ENCODE measurements at regions not wholly inside any gene's neighbourhood (a gene's known extent, or its start where the extent isn't known, plus 50 kb on each side); places are given as distances from the start of the nearest gene placed in this dataset.

- no peaks in the 10 kb centered on the region for H3K36me3 ChIP-seq (ENCODE audit: low read depth, low read length)
- TF ChIP-seq EZH2phosphoT487 (IDR thresholded peaks at IDR 0.05; ENCODE audit: borderline replicate concordance, low read length) = no peak
- no peak for TF ChIP-seq EZH2 (IDR thresholded peaks at IDR 0.05; ENCODE audit: low read length, unreplicated experiment)
- no peak for TF ChIP-seq CTCF (conservative IDR thresholded peaks at IDR 0.05; ENCODE audit: low read depth, low read length)
- DNase-seq = no peak
- no peak overlapping the region for H3K4me3 ChIP-seq (ENCODE audit: low read length)
- no TSS peak for BruUV-seq (replicated peaks)
- intact Hi-C loops (cut with micrococcal nuclease) = no loop called here
- ChIA-PET CTCF (no interaction called here), POLR2A (ENCODE audit: unreplicated experiment) (no interaction called here)
- no peak overlapping the region for H2AFZ ChIP-seq (ENCODE audit: low read length)
- no peaks in the 10 kb centered on the region for H4K20me1 ChIP-seq (ENCODE audit: low read length)
- H3F3A ChIP-seq (ENCODE audit: low read length, unreplicated experiment) = no peaks in the 10 kb centered on the region
- H3K9me3 ChIP-seq (ENCODE audit: low read length) = no peaks in the 10 kb centered on the region
- H3K9me2 ChIP-seq (replicated peaks; ENCODE audit: low read length) = no peaks in the 10 kb centered on the region
- H3K79me2 ChIP-seq (ENCODE audit: low read length) = no peaks in the 10 kb centered on the region
- H3K27me3 ChIP-seq (ENCODE audit: low read length) = no peaks in the 10 kb centered on the region
- H3K4me1 ChIP-seq (ENCODE audit: insufficient read depth, low read length) = peaks cover 14% of the 10 kb centered on the region
- no peak for ATAC-seq
- no peak overlapping the region for H3K27ac ChIP-seq (ENCODE audit: low read length)
- no peak overlapping the region for H3K9ac ChIP-seq (ENCODE audit: low read length)
- no peak overlapping the region for H3K4me2 ChIP-seq (ENCODE audit: low read length)
These were observed 761.4 kb downstream of the KCNA4 start for GRCh38 chr11:29255401-29255800.

- H3K4me1 ChIP-seq (ENCODE audit: insufficient read depth, low read length) = peaks cover 9% of the 10 kb centered on the region
- no peaks in the 10 kb centered on the region for H3K27me3 ChIP-seq (ENCODE audit: low read length)
- POLR2A ChIA-PET (ENCODE audit: unreplicated experiment) = no interaction called here
- H3K79me2 ChIP-seq (ENCODE audit: low read length) = no peaks in the 10 kb centered on the region
- no peak overlapping the region for H3K4me3 ChIP-seq (ENCODE audit: low read length)
- no peaks in the 10 kb centered on the region for H3K9me3 ChIP-seq (ENCODE audit: low read length)
- H3K9ac ChIP-seq (ENCODE audit: low read length) = no peak overlapping the region
- no TSS peak for BruUV-seq (replicated peaks)
- H2AFZ ChIP-seq (ENCODE audit: low read length) = peak overlapping the region; percentile 30; the same call in 1 of the 2 replicates
- no peak overlapping the region for H3K27ac ChIP-seq (ENCODE audit: low read length)
- CTCF ChIA-PET = no interaction called here
- ATAC-seq (peak; percentile 48; the same call in 1 of the 2 replicates), DNase-seq (no peak)
- no peak overlapping the region for H3K4me2 ChIP-seq (ENCODE audit: low read length)
- H3F3A ChIP-seq (ENCODE audit: low read length, unreplicated experiment) = no peaks in the 10 kb centered on the region
- no peaks in the 10 kb centered on the region for H4K20me1 ChIP-seq (ENCODE audit: low read length)
- H3K36me3 ChIP-seq (ENCODE audit: low read depth, low read length) = no peaks in the 10 kb centered on the region
- no peak for TF ChIP-seq CTCF (conservative IDR thresholded peaks at IDR 0.05; ENCODE audit: low read depth, low read length)
- no peak for TF ChIP-seq EZH2 (IDR thresholded peaks at IDR 0.05; ENCODE audit: low read length, unreplicated experiment)
- TF ChIP-seq EZH2phosphoT487 (IDR thresholded peaks at IDR 0.05; ENCODE audit: borderline replicate concordance, low read length) = no peak
- H3K9me2 ChIP-seq (replicated peaks; ENCODE audit: low read length) = no peaks in the 10 kb centered on the region
- intact Hi-C loops (cut with micrococcal nuclease) = no loop called here
These were observed 765.1 kb downstream of the KCNA4 start for GRCh38 chr11:29251738-29252137.

- no peaks in the 10 kb centered on the region for H3K36me3 ChIP-seq (ENCODE audit: low read depth, low read length)
- no peaks in the 10 kb centered on the region for H3K79me2 ChIP-seq (ENCODE audit: low read length)
- no peak for ATAC-seq
- H3K9me3 ChIP-seq (ENCODE audit: low read length) = no peaks in the 10 kb centered on the region
- BruUV-seq (replicated peaks) = no TSS peak
- no peak overlapping the region for H3K27ac ChIP-seq (ENCODE audit: low read length)
- ChIA-PET CTCF (no interaction called here), POLR2A (ENCODE audit: unreplicated experiment) (no interaction called here)
- no peaks in the 10 kb centered on the region for H3K27me3 ChIP-seq (ENCODE audit: low read length)
- peaks cover 9% of the 10 kb centered on the region for H3K4me1 ChIP-seq (ENCODE audit: insufficient read depth, low read length)
- DNase-seq = no peak
- no peak overlapping the region for H3K4me3 ChIP-seq (ENCODE audit: low read length)
- H2AFZ ChIP-seq (ENCODE audit: low read length) = no peak overlapping the region
- intact Hi-C loops (cut with micrococcal nuclease) = no loop called here
- H3K9me2 ChIP-seq (replicated peaks; ENCODE audit: low read length) = no peaks in the 10 kb centered on the region
- TF ChIP-seq CTCF (conservative IDR thresholded peaks at IDR 0.05; ENCODE audit: low read depth, low read length) (no peak), EZH2phosphoT487 (IDR thresholded peaks at IDR 0.05; ENCODE audit: borderline replicate concordance, low read length) (no peak), EZH2 (IDR thresholded peaks at IDR 0.05; ENCODE audit: low read length, unreplicated experiment) (no peak)
- no peak overlapping the region for H3K4me2 ChIP-seq (ENCODE audit: low read length)
- no peak overlapping the region for H3K9ac ChIP-seq (ENCODE audit: low read length)
- no peaks in the 10 kb centered on the region for H4K20me1 ChIP-seq (ENCODE audit: low read length)
- no peaks in the 10 kb centered on the region for H3F3A ChIP-seq (ENCODE audit: low read length, unreplicated experiment)
These were observed 767.1 kb downstream of the KCNA4 start for GRCh38 chr11:29249713-29250112.
